SK-N-SH (cell line): ENCODE measurements at regions not wholly inside any gene's neighbourhood (a gene's known extent, or its start where the extent isn't known, plus 50 kb on each side); places are given as distances from the start of the nearest gene placed in this dataset.

Experiments
- CTCF ChIP-seq: fragments of 200-600 bp; sonication (generic); IDR thresholded peaks from 2 replicates; pipeline ENCODE4 v1.6.1; 2017; ENCODE audit warnings: antibody characterized with exemption, mild to moderate bottlenecking, moderate library complexity
- POLR2AphosphoS5 ChIP-seq: IDR thresholded peaks from 2 replicates; pipeline ENCODE4 v1.6.1; 2012; ENCODE audit warnings: low read depth, low read length
- RAD21 ChIP-seq: IDR thresholded peaks from 2 replicates; pipeline ENCODE4 v1.6.1; 2012; ENCODE audit warnings: mild to moderate bottlenecking, low read length
- REST ChIP-seq: IDR thresholded peaks from 2 replicates; pipeline ENCODE4 v1.6.1; 2012; ENCODE audit warnings: mild to moderate bottlenecking, low read depth, low read length, moderate library complexity
- TEAD4 ChIP-seq: IDR thresholded peaks from 2 replicates; pipeline ENCODE4 v1.4.0; 2012; ENCODE audit warnings: mild to moderate bottlenecking, borderline replicate concordance; ENCODE audit not compliant: insufficient read depth

- TF ChIP-seq RAD21 (no peak), CTCF (no peak), REST (no peak), TEAD4 (no peak), POLR2AphosphoS5 (no peak)
Measured at GRCh38 chr5:89371646-89372045, 488.7 kb upstream of the MEF2C start.
